ENCODE measurements at regions not wholly inside any gene's neighbourhood (a gene's known extent, or its start where the extent isn't known, plus 50 kb on each side); places are given as distances from the start of the nearest gene placed in this dataset.

GRCh38 chr15:99495430-99496301 lies 70.1 kb upstream of the MEF2A start:
- no peak overlapping the region for H3K4me3 ChIP-seq (ENCODE audit: low read depth, low read length)
- no peak for TF ChIP-seq CTCF (IDR thresholded peaks at IDR 0.05; ENCODE audit: insufficient read depth, low read depth, low read length)
- DNase-seq (ENCODE audit: low read depth), result no peak
- H3K27me3 ChIP-seq (ENCODE audit: control insufficient read depth, insufficient read depth, low read length), result no peaks in the 10 kb centered on the region; the same call in 1 of the 2 replicates
- ChIA-PET CTCF (interaction anchor here (0.6 to 0.9 kb wide), 3 partner anchors 8 to 52 kb away, joined by 3 read pairs; no protein-coding TSS in a partner anchor), POLR2A (no interaction called here)
- no peaks in the 10 kb centered on the region for H3K36me3 ChIP-seq (ENCODE audit: control insufficient read depth, insufficient read depth, low read length)

GRCh38 chr15:99496302-99496629 lies 69.5 kb upstream of the MEF2A start:
- CTCF ChIA-PET, result interaction anchor here (0.9 kb wide), 2 partner anchors 8 to 15 kb away, joined by 3 read pairs; no protein-coding TSS in a partner anchor
- TF ChIP-seq CTCF (IDR thresholded peaks at IDR 0.05; ENCODE audit: insufficient read depth, low read depth, low read length), result no peak
- POLR2A ChIA-PET, result no interaction called here
- DNase-seq (ENCODE audit: low read depth), result no peak
- Histone ChIP-seq H3K27me3 (ENCODE audit: control insufficient read depth, insufficient read depth, low read length) (no peaks in the 10 kb centered on the region; the same call in 1 of the 2 replicates), H3K4me3 (ENCODE audit: low read depth, low read length) (no peak overlapping the region), H3K36me3 (ENCODE audit: control insufficient read depth, insufficient read depth, low read length) (no peaks in the 10 kb centered on the region)

- ChIA-PET CTCF (no interaction called here), POLR2A (no interaction called here)
- DNase-seq (ENCODE audit: low read depth), result no peak
- no peak for TF ChIP-seq CTCF (IDR thresholded peaks at IDR 0.05; ENCODE audit: insufficient read depth, low read depth, low read length)
- H3K27me3 ChIP-seq (ENCODE audit: control insufficient read depth, insufficient read depth, low read length), result no peaks in the 10 kb centered on the region; the same call in 1 of the 2 replicates
- no peaks in the 10 kb centered on the region for H3K36me3 ChIP-seq (ENCODE audit: control insufficient read depth, insufficient read depth, low read length)
- no peak overlapping the region for H3K4me3 ChIP-seq (ENCODE audit: low read depth, low read length)
Observed at GRCh38 chr15:99502182-99502581, 63.6 kb upstream of the MEF2A start.

- Histone ChIP-seq H3K27me3 (ENCODE audit: control insufficient read depth, insufficient read depth, low read length) (no peaks in the 10 kb centered on the region; the same call in 1 of the 2 replicates), H3K36me3 (ENCODE audit: control insufficient read depth, insufficient read depth, low read length) (no peaks in the 10 kb centered on the region), H3K4me3 (ENCODE audit: low read depth, low read length) (no peak overlapping the region)
- ChIA-PET CTCF (no interaction called here), POLR2A (no interaction called here)
- no peak for TF ChIP-seq CTCF (IDR thresholded peaks at IDR 0.05; ENCODE audit: insufficient read depth, low read depth, low read length)
- no peak for DNase-seq (ENCODE audit: low read depth)
Observed at GRCh38 chr15:99502661-99503060, 63.1 kb upstream of the MEF2A start.

GRCh38 chr15:99503411-99503810 lies 62.4 kb upstream of the MEF2A start:
- CTCF ChIA-PET, result interaction anchor here (1.3 kb wide), 1 partner anchor 7 kb away, joined by 3 read pairs; no protein-coding TSS in a partner anchor
- Histone ChIP-seq H3K27me3 (ENCODE audit: control insufficient read depth, insufficient read depth, low read length) (no peaks in the 10 kb centered on the region; the same call in 1 of the 2 replicates), H3K36me3 (ENCODE audit: control insufficient read depth, insufficient read depth, low read length) (no peaks in the 10 kb centered on the region), H3K4me3 (ENCODE audit: low read depth, low read length) (no peak overlapping the region)
- no peak for DNase-seq (ENCODE audit: low read depth)
- POLR2A ChIA-PET, result no interaction called here
- no peak for TF ChIP-seq CTCF (IDR thresholded peaks at IDR 0.05; ENCODE audit: insufficient read depth, low read depth, low read length)

Measured in BJ (cell line).